Natural killer cell (primary cell): ENCODE measurements at regions not wholly inside any gene's neighbourhood (a gene's known extent, or its start where the extent isn't known, plus 50 kb on each side); places are given as distances from the start of the nearest gene placed in this dataset.

Experiments used
- ATAC-seq, 3 donors: fragments of 150-1000 bp in 2 of 3; fragments of 200-7000 bp in 1 of 3; cut with Tn5 transposase; 1 replicate in 1 of 3; 2 replicates in 2 of 3; pipeline ENCODE4 v1.10.0; 2021; ENCODE audit warnings: mild to moderate bottlenecking in 2 of 3, moderate library complexity in 2 of 3
- DNase-seq, 2 donors: peaks; one replicate each; pipeline versions ENCODE4 v3.0.0 to v3.0.0-alpha.2; 2013 to 2021; ENCODE audit warnings: mixed read lengths in 1 of 2
- H3K27ac ChIP-seq: one replicate; pipeline ENCODE4 v1.5.1; 2013; ENCODE audit warnings: mild to moderate bottlenecking, low read length
- H3K27me3 ChIP-seq: one replicate; pipeline ENCODE4 v1.6.1; 2013; ENCODE audit warnings: low read length; ENCODE audit not compliant: control insufficient read depth, insufficient read depth
- H3K36me3 ChIP-seq: one replicate; pipeline ENCODE4 v1.6.1; 2013; ENCODE audit warnings: low read length; ENCODE audit not compliant: control insufficient read depth, insufficient read depth
- H3K4me1 ChIP-seq: one replicate; pipeline ENCODE4 v1.6.1; 2013; ENCODE audit warnings: low read length; ENCODE audit not compliant: control insufficient read depth, insufficient read depth
- H3K4me3 ChIP-seq: one replicate; pipeline ENCODE4 v1.5.1; 2013; ENCODE audit warnings: low read length
- H3K9me3 ChIP-seq: one replicate; pipeline ENCODE4 v1.6.1; 2013; ENCODE audit warnings: low read length; ENCODE audit not compliant: control insufficient read depth, insufficient read depth
- H3K27ac Mint-ChIP-seq, 2 donors: one replicate each; pipeline ENCODE4 v1.8.0; 2022; ENCODE audit warnings: mild to moderate bottlenecking in 2 of 2, mixed read lengths in 2 of 2, moderate library complexity in 1 of 2
- H3K27me3 Mint-ChIP-seq, 2 donors: one replicate each; pipeline ENCODE4 v1.8.0; 2022; ENCODE audit warnings: low read depth in 2 of 2, mixed read lengths in 2 of 2
- H3K36me3 Mint-ChIP-seq: one replicate; pipeline ENCODE4 v1.8.0; 2022; ENCODE audit warnings: mixed read lengths
- H3K4me1 Mint-ChIP-seq, 2 donors: one replicate each; pipeline ENCODE4 v1.8.0; 2022; ENCODE audit warnings: mixed read lengths in 2 of 2
- H3K4me3 Mint-ChIP-seq: one replicate; pipeline ENCODE4 v1.8.0; 2022; ENCODE audit warnings: mild to moderate bottlenecking, moderate library complexity, mixed read lengths
- H3K9me3 Mint-ChIP-seq, 2 donors: one replicate each; pipeline ENCODE4 v1.8.0; 2022; ENCODE audit warnings: mixed read lengths in 2 of 2
- CTCF ChIP-seq: fragments of 200-600 bp; IDR thresholded peaks from one replicate; pipeline ENCODE4 v1.8.0; 2022; ENCODE audit warnings: antibody characterized with exemption
- WGBS: methylation state at CpG from one replicate; pipeline ENCODE4 v1.1.7; 2013; ENCODE audit warnings: missing lambda C conversion rate; ENCODE audit not compliant: insufficient coverage; 5-methylcytosine and 5-hydroxymethylcytosine counted together
- intact Hi-C: fragments of 100-400 bp; cut with micrococcal nuclease; formaldehyde crosslinking; loops from one replicate; pipeline ENCODE4 v1.14.2; 2022

GRCh38 chr6:167569041-167569805 lies 244.3 kb downstream of the TTLL2 start:
- no peaks in the 10 kb centered on the region for H3K4me1 Mint-ChIP-seq
- Histone ChIP-seq H3K27ac (no peak overlapping the region), H3K36me3 (no peaks in the 10 kb centered on the region), H3K9me3 (no peaks in the 10 kb centered on the region), H3K27me3 (no peaks in the 10 kb centered on the region), H3K4me1 (no peaks in the 10 kb centered on the region), H3K4me3 (no peak overlapping the region)
- H3K36me3 Mint-ChIP-seq, result no peaks in the 10 kb centered on the region
- ATAC-seq (no peak), DNase-seq (no peak)
- no peaks in the 10 kb centered on the region for H3K9me3 Mint-ChIP-seq
- 91% methylated on average over 31 of the region's 31 CpGs for WGBS
- intact Hi-C loops, result no loop called here
- no peak overlapping the region for H3K4me3 Mint-ChIP-seq
- no peak overlapping the region for H3K27ac Mint-ChIP-seq
- TF ChIP-seq CTCF, result no peak
- no peaks in the 10 kb centered on the region for H3K27me3 Mint-ChIP-seq

- Mint-ChIP-seq H3K9me3 (no peaks in the 10 kb centered on the region), H3K4me1 (no peaks in the 10 kb centered on the region), H3K36me3 (no peaks in the 10 kb centered on the region), H3K27me3 (no peaks in the 10 kb centered on the region), H3K4me3 (no peak overlapping the region), H3K27ac (no peak overlapping the region)
- H3K4me3 ChIP-seq, result no peak overlapping the region
- ATAC-seq, result no peak
- WGBS, result 97% methylated on average over 14 of the region's 14 CpGs
- TF ChIP-seq CTCF, result no peak
- H3K27me3 ChIP-seq, result no peaks in the 10 kb centered on the region
- no peaks in the 10 kb centered on the region for H3K9me3 ChIP-seq
- H3K36me3 ChIP-seq, result no peaks in the 10 kb centered on the region
- H3K27ac ChIP-seq, result no peak overlapping the region
- intact Hi-C loops, result no loop called here
- DNase-seq, result no peak
- H3K4me1 ChIP-seq, result no peaks in the 10 kb centered on the region
Observed at GRCh38 chr6:167569879-167570278, 245.0 kb downstream of the TTLL2 start.

- Mint-ChIP-seq H3K36me3 (no peaks in the 10 kb centered on the region), H3K9me3 (no peaks in the 10 kb centered on the region), H3K27ac (no peak overlapping the region), H3K4me3 (no peak overlapping the region), H3K4me1 (no peaks in the 10 kb centered on the region), H3K27me3 (no peaks in the 10 kb centered on the region)
- intact Hi-C loops, result no loop called here
- Histone ChIP-seq H3K36me3 (no peaks in the 10 kb centered on the region), H3K4me1 (no peaks in the 10 kb centered on the region), H3K4me3 (no peak overlapping the region), H3K9me3 (no peaks in the 10 kb centered on the region), H3K27me3 (no peaks in the 10 kb centered on the region), H3K27ac (no peak overlapping the region)
- ATAC-seq (no peak), DNase-seq (no peak)
- no peak for TF ChIP-seq CTCF
- 94% methylated on average over 25 of the region's 25 CpGs for WGBS
Observed at GRCh38 chr6:167570460-167571400, 245.8 kb downstream of the TTLL2 start.
